Left hindlimb (tissue), 1 donor: ENCODE measurements at regions not wholly inside any gene's neighbourhood (a gene's known extent, or its start where the extent isn't known, plus 50 kb on each side); places are given as distances from the start of the nearest gene placed in this dataset.
"Not testable (repeated sequence)": the region's sequence is repeated elsewhere in the genome, so short reads cannot be mapped to it uniquely, and the experiment has no call there.

ENCODE experiments used
- DNase-seq: peaks from one replicate; pipeline ENCODE4 v3.0.0-alpha.2; 2018

DNA sequence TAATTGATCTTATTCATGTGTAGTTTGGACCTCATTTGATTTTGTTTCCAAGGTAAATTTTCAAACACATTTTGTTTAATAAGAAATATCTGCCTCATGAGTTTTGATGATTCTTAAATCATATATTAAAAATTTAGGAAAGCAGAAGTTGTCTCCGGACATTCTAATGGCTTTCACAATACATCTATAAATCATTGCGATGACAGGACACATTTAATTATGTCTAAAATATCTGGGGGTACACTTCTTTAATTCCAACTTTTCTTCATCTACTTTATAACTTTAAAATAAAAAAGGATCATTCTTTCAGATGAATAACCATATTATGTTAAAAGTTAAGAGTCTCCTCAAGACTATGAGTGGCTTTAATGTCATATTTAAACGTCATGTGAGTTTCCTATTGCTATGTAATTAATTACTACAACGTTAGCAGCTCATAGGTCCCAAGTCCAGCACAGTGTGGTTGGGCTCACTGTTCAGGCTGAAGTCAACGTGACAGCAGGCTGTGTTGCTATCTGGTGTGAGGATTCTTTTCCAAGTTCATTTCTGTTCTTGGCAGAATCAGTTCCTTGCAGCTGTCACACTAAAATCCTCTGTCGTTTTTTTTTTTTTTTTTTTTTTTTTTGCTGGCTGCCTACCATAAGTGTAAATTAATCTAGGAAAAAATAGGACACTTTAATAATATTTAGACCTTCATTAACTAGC is 893.5 kb downstream of the LTN1 start:
- DNase-seq, result no peak

DNA sequence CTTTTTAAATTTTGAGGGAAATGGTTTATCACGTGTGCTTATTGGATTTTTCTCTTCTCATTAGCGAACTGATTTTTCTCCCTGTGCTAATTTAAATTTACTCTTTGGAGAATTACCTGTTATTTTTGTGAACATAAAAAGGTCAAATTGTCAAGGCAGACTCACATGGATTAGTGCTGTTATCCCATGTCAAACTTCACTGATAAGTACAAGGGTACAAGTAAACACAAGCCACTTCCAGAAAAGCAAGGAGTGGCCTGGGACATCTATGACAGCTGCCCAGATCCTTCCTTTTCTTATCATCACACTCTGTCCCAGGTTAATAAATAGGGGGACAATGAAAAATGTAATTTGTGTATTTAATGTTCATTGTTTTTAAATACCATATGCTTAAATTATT is 901.2 kb downstream of the LTN1 start:
- no peak for DNase-seq

DNA sequence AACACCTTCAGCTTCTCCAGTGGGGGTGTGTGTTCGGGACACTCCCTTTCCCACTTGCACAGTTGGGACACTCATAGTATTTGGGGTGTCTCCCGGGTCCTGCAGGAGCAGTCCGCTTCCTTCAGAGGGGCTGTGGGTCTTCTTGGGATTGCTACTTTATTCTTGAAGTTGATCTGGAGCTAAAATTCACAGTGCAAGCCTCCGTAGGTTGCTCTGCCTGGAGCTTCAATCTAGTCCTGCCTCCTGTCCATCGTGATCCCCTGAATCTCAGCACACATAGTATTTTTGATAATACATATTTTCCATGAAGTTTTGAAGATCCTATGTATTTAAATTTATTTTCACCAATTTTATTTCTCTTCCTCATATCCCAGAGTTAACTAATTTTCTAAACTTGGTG is 902.1 kb downstream of the LTN1 start:
- no peak for DNase-seq

DNA sequence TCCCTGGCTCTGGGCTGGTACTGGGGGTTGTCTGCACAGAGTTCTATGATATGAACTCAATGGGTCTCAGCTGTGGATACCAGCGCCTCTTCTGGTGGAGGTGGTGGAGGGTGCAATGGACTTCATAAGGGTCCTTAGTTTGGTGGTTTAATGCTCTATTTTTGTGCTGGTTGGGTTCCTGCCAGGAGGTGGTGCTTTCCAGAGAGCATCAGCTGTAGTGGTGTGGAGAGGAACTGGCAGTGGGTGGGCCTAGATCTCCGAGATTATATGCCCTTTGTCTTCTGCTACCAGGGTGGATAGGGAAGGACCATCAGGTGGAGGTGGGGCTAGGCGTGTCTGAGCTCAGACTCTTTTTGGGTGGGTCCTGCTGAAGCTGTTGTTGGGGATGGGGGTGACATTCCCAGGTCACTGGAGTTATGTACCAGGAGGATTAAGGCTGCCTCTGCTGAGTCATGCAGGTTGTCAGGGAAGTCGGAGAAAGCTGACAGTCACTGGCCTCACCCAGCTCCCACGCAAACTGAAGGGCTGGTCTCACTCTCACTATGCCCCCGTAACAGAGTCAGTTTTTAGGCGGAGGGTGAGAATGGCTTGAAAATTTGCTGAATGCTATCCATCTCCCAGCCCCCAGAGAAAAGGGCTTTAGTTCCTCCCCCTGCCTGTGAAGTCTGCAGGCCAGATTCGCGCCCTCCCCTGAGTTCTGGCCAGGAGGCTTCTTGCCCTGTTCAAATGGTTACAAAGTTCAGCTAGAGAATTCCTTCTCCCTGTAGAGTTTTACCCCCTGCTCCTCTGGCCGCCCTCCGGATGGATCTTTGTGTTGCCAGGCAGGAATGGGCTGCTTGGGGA is 902.9 kb downstream of the LTN1 start:
- no peak for DNase-seq

DNA sequence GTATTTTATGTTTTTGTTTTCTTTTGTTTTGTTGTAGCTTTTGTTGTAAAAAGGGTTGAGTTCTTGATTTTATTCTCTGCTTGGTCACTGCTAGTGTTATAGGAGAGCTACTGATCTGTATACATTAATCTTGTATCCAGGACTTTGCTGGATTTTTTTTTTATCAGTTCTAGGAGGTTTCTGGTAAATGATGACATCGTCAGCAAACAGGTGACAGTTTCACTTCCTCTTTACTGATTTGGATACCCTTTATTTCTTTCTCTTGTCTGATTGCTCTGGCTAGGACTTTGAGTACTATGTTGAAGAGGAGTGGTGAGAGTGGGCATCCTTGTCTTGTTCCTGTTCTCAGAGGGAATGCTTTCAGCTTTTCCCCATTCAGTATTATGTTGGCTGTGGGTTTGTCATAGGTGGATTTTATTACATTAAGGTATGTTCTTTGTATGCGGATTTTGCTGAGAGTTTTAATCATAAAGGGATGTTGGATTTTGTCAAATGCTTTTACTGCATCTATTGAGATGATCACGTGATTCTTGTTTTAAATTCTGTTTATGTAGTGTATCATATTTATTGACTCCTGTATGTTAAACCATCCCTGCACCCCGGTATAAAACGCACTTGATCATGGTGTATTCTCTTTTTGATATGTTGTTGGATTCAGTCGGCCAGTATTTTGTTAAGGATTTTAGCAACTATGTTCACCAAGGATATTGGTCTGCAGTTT is 905.7 kb downstream of the LTN1 start:
- DNase-seq, result no peak

DNA sequence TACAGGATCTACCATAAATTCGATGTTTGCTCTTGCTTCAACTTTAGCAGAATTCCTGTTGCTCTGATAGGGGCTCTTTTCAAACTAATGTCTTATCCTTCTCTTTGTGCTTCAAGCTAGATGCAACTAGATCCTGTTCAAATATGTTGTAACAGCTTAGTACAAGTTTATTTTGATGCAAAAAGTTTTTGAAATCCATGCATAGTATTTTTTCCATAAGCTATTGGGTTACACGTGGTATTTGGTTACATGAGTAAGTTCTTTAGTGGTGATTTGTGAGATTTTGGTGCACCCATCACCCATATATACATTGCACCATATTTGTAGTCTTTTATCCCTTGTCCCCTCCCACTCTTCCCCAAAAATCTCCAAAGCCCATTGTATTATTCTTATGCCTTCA is 907.7 kb downstream of the LTN1 start:
- DNase-seq, result no peak

DNA sequence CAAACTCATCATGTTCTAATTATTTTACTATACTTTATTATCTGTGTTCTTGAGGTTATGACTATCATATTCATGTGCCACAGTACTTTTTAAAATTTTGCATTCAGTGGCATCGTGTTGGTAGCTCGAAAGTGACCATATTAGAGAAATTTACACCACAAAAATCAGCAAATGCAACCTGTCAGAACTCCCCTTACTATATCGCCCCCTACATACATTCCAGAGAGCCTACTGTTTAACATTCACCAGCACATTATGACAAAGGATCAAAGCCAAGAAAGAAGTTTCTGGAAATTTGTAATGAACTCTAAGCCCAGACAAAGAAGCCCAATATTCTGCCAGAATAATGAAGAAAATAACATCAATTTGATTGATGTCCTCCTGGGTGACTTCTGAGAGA is 909.3 kb downstream of the LTN1 start:
- DNase-seq, result no peak

DNA sequence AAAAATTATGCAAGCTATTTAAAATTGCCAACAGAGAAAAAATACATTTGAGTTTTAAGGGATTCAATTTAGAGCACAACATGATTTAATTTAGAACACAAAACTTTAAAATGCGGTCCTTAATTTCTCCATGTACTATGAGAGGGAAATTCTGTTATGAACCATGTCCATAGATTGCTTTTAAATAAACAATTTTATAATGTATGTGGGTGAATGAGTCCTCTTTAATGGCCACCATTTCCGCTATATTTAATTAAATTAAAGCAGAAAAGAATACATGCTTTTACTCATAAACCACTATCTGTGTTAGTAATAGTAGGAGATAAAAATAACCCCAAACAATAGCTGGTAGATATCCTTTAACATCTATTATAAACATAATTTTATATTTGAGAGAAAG is 914.6 kb downstream of the LTN1 start:
- DNase-seq, result no peak

DNA sequence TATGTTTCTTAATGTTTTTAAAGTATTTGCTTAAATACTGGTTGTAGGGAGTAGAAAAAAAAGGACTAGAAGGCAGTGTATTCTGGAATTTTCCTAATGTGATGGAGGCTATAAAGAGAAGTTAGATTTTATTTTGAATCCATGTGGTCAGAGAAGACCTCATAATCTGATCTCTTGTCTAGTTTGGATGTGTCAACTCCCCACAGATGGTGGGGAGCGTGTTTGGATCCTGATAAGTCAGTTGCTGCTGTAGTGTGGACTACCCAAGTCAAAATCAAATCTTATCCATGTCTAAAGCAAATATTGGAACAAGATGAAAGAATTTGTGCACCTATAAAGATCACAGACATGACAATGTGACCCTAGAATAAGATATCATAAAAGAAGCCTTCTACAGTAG is 918.0 kb downstream of the LTN1 start:
- DNase-seq, result no peak

DNA sequence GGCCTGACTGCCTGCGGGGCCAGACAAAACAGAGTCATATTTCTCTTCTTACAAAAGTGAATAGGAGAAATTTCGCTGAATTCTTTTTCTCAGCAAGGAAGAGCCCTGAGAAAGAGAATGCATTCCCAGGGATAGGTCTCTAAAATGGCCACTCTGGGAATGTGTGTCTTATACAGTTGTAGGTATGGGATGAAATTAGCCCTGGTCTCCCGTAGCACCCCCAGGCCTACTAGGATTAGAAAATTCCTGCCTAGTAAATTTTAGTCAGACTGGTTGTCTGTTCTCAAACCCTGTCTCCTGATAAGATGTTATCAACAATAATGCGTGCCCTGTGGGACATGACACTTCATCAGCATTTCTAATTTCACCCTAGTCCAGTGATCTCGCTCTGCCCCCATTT is 920.1 kb downstream of the LTN1 start:
- DNase-seq, result no peak

DNA sequence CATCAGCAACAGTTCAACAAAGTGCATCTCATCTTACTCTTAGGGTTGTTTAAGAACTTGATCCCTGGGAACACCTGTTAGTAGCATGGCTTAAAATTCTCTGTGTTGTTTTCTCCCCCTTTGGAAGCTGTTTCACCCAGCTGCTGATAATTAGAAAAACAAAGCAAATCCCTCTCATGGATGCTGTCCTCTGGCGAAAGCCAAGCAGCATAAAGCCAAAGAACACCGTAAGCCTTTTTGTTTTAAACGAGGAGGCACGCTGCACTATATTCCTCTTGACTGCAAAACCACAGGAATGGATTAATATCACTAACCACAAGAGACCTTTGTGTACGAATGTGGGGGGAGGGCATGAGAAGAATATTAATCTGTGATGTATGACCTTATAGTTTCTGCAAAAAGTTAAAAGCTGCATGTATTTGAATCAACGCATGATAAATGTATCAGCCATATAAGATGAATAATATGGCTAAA is 923.2 kb downstream of the LTN1 start:
- no peak for DNase-seq

DNA sequence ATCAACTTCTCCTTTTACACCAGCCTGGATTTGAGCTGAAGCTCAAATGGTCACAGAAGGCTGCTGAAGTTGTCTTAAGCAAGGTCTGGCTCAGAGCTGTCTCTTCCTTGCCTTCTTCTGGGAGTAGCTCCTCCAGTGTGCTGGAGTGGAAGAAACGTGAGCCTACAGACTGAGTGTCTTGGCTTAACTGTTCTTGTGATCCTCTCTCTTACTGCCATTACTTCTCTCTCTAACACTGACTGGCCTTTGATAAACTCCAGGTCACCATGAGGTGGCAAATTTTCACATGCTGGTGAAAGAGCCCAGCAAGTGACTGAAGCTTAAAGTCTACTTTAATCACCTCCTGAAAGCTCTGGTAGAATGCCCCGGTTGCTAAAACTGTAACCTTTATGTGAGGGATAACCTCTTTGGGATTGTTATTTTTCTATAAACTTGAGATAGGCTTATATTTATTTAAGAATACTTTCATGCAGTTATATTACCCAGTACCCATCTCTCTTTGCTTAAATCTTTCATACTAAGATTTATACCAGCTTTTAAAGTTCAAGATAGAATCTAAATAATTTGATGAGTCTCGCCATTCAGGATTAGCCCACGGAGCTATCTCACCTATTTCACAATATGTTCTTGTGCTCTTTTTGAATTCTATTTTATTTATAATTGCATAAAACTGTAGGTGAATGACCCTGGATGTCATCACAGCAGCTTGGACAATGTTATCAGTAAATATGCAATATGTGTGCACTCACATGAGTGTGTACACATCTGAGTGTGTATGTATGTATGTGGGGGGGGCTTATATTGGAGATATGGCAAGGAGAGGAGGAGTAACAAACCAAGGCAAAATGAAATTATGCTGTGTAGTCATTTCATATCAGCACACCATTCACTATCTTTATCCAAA is 924.0 kb downstream of the LTN1 start:
- no peak for DNase-seq

DNA sequence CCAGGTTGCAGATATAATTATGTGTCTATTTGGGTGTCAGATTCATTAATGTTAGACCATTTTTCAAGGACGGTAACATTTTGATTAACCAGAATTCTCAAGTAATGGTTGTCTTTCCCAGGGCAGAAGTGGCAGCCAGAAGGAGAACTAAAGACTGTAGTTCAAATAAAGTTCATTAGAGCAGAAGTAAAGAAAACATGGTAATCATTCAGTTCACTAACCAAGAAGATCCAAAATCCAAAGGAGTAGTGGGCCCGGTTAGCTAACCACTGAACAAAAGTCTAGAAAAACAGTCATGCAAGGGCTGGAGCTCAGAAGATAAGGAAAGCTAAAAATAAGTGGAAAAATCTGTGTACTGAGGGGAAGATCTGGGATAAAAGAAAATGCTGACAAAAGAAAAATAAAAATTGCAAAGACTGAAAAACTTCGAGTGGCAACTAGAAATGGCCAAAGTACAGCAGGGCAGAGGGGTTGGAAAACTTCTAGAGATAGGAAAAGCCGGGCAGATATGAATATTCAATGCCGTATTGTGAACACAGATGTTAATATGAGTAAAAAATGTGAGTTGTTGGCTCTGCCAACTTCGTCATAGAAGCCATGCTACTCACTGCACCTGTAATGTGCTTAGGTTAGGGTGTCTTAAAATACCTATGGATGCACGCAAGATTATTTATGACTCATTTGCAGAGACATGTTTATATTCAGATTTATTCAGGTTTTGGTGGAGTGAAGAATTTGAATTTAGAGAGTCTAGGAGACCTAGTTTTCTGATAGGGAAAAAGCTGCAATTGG is 925.9 kb downstream of the LTN1 start:
- DNase-seq, result no peak

DNA sequence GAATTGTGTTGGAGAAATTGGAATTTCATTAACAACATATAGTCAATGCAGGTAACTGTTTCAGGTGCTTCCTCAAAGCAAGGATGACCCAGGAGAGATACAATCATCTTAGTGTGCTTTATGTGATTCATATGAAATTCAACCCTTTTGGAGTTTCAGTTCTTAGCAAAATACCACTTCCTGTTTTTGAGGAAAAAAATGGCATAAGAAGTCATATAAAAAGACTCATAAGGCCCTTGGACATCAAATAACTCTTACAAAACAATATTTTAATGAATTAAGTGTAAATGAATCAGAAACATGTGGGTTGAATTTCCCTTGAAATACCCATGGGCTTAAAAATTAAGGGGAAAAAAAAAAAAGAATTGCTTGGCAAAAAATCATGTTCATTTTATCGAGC is 926.6 kb downstream of the LTN1 start:
- DNase-seq, result no peak

DNA sequence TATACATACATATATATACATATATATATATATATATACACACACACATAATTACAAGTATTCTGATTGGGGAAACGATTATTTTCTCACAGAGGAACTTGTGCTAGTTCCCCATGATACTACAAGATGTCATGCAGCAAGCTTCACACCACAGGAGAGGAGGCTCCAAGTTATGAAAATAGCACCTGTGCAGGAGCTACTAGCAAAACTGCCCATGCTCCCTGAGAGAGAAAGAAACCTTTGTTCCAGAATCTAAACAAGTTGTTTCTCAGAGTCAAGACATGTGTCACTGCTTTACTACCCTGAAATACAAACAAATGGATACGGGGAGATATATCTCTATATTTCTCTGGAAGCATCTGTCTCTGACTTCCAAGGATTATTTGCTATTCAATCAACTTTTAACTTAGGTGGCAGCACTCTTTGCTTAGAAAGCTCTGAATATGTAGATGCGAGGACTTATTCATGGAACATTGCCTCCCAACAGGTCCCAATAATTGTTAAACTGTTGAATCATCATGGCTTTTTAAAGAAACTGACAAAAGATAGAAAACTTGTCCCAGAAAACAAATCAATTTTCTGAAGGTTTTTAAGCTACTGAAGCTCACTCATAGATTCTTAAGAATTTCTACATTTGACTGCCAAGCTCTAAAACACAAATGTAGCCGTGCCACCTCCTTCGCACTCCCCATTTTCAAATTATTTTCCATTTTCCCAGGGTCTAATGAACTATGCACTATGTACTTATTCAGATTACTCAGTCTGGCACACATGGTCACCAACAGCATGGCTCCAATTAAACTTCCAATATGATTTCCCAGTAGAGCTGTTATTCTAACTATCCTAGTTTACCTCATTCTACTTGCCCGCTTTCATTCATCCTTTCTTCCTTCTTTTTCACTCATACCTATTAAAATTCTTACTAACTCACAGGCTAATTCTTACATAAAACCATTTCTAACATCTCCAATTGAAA is 929.1 kb downstream of the LTN1 start:
- DNase-seq, result no peak

DNA sequence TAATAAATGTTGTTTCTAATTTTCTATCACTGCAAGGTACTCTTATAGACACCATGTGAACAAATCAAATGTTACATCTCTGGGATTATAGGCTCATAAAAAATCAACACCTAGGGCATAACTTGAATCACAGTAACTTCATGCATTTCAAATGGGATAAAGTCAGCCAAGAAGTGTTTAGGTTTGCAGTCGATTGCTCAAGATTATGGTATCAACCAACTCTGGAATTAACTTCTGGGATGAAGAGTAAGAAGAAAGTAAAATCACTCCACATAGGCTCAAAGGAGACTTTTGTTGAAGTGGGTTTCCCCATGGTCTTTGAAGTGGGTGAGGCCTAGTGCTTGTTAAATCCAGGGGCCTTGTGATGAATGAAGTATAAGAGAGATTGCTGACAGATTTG is 939.7 kb downstream of the LTN1 start:
- DNase-seq, result not testable (repeated sequence)

DNA sequence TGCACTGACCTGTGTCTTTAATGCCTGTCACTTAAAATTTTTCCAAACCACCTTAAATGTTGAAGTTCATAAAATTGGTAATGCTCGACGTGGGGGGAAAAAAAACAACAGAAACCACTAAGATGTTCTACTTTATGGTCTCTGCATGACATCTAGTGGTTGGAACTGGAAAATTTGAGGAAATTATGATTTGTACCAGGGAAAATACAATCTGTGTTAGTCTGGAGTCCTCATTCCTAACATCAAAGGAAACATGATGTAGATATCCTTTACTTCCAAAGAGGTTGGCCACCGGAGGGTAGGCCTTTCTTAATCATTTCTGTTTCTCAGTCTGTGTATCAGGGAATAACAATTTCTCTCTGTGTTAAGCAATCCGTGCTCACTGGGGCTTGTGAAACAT is 941.0 kb downstream of the LTN1 start:
- DNase-seq, result not testable (repeated sequence)

DNA sequence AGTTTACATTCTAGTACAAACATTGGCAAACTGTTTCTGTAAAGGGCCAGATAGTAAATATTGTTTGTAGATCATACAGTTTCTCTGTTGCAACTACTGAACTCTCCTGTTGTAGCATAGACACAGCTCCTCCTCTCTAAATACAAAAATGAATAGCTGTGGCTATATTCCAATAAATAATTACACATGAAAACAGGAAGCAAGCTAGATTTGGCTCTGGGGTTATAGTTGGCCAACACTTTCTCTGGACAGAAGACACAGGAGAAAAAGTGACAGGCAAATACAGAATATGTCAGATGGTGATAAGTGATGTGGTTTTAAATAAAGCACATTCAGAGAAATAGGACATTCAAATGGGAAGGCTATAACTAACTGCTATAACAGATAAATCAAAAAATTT is 957.0 kb downstream of the LTN1 start:
- DNase-seq, result not testable (repeated sequence)

DNA sequence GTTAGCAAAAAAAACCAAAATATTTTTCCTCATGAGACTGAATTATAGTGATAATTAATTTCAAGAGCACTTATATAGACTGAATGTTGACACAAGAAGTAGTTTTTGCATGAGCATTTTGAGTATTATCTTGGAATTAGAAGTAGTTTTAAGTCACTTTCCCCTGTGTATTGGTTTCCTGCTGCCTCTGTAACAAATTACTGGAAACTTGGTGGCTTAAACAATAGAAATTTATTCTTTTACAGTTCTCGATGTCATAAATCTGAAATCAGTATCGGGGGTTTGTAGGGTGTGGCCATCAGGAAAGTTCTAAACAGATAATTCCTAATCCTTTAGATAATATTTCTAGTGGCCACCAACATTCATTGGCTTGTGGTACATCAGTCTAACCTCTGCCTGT is 957.8 kb downstream of the LTN1 start:
- DNase-seq, result not testable (repeated sequence)

DNA sequence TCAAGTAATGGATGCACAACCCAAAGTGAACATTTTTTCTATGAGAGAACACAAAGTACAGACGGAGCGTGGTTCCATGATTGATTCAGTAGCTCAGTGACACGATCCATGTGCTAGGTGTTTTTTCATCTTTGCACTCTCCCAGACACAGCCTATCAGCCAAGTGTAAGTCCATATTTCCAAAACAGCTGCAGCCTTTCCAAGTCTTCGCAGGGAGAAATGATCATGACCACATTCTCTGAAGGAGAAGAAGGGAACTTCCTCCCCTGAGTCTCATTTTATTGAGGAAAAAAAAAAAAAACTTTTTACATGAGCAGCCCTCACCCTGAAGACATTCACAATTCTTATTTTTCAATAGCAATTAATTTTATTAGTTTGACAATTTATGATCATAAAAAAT is 958.3 kb downstream of the LTN1 start:
- not testable (repeated sequence) for DNase-seq
